ENCODE measurements at regions not wholly inside any gene's neighbourhood (a gene's known extent, or its start where the extent isn't known, plus 50 kb on each side); places are given as distances from the start of the nearest gene placed in this dataset.

DNA sequence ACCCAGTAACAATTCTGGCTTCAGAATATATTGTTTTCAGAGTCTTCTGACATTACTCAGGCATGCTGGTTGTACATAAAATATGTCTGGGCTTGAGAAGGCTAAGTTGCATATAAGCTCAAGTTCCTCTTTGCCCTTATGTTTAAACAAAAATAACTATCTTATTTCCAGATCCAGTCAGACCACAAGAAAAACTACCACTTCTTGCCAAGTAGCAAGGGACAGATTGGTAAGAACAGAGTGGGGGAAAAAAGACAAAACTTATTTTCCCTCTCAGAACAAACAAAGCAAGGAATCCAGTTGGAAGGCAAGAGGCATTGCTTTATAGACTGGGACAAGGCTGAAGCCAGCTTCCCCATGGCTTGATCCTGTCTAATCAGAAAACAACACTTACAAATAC, 1036.7 kb upstream of the CELF4 start:
- TF ChIP-seq SP1 (IDR thresholded peaks at IDR 0.05; ENCODE audit: low read depth, low read length) (no peak), SUZ12 (IDR thresholded peaks at IDR 0.05; ENCODE audit: low read length) (no peak)

Measured in H1 (cell line).